ENCODE measurements at regions not wholly inside any gene's neighbourhood (a gene's known extent, or its start where the extent isn't known, plus 50 kb on each side); places are given as distances from the start of the nearest gene placed in this dataset.
"Not testable (repeated sequence)": the region's sequence is repeated elsewhere in the genome, so short reads cannot be mapped to it uniquely, and the experiment has no call there.

DNA sequence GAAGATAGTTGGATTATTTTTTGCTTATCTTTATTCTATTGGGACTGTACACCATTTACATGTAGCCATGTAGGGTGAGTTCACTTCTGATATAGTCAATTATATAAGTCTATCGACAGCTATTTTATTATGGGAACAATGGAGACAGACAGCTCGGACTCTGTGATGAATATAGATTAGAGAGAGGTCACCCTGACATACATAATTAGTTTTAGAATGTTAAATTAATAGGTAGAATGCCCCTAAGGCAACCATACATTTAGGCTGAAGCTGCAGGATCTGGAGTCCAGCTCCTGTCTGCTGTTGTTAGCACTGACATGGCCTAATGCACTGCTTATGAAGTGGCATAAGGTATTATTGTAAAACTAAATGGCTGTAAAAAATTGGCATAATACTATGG lies 700.8 kb downstream of the MAT2B start:
- DNase-seq (no peak), ATAC-seq (no peak)

DNA sequence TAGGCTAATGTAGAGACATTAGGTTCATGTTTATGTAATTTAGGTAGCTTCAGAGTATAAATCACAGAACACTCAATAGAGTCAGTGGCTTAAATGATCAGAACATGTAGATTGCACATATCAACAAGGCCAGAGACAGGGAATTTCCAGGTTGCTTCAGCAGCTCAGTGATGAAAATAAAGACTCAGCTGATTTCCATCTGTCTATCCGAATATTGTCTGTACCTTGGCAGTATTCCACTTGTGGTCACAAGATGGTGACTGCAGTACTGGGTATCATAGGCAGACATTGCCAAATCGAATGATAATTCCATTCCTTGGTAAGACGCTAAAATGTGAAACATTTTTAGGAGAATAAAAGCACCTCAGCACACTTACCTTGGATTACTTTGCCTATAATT lies 702.2 kb downstream of the MAT2B start:
- ATAC-seq (no peak), DNase-seq (no peak)

DNA sequence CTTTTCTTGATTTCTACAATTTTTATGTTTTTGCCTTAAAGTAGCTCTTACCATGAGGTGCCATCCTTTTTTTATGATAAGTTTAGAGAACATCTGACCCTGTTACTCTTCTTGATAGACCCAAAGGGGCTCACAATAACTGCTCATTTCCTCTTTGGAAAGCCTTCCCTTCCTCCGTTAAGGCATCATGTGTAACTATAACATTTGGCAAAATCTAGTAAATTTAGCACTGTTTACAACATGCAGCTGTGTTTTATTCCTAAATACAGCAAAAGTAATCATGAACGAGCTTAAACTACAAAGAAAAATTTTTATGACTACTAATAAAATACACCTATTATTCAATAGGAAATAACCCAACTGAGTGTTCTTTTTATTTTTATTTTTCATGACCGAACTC lies 705.1 kb downstream of the MAT2B start:
- ATAC-seq (no peak), DNase-seq (no peak)

DNA sequence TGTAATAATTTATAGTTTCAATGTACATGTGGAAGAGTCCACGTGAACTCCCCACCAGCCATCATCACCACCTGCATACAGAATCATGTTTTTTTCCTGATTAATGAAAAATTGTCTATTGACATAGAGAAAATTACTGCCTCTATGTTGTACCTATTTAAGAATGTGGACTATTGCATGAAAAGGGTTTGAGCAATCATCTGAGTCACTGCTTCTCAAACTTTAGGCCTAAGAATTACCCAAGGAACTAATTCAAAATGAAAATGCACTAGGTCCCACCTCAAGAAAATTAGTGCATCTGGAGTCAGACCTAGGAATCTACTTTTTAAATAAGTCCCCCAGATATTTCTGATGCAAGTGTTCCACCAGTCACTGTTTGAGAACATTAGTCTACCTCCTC lies 709.3 kb downstream of the MAT2B start:
- DNase-seq (no peak), ATAC-seq (no peak)

DNA sequence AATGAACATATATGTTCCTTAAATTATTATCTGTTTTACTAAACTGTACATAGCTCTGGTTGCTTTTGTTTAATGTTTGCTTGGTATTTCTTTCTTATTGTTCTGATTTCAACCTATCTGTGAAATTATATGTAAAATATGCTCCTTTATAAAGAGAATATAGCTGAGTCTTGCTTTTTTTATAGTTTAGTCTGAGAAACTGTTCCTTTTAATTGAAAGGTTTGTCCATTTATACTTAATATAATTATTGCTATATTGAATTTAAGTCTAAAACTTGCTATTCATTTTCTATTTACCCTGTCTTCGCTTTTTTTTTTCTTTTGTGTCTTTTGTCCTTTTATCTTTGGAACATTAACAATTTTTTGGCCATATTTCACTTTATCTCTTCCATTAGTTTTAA lies 712.0 kb downstream of the MAT2B start:
- DNase-seq: no peak
- no peak for ATAC-seq

DNA sequence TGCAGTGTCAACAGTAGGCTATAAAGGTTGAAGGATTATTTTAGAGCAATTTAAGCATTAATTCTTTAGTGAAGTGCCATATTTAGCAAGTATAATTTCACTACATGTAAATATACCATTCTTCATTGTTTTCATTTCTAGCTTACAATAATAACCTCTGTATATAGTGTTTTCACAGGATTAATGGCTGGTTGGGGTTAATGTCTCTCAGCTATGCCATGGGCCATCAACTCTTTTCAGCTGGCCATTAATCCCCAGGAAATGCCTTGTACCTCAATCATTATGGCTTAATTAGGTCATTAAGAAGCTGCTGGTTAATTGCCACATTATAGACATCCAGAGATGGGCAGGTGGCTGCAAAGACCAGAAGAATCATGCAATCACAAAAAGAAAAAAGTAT lies 715.1 kb downstream of the MAT2B start:
- no peak for ATAC-seq

DNA sequence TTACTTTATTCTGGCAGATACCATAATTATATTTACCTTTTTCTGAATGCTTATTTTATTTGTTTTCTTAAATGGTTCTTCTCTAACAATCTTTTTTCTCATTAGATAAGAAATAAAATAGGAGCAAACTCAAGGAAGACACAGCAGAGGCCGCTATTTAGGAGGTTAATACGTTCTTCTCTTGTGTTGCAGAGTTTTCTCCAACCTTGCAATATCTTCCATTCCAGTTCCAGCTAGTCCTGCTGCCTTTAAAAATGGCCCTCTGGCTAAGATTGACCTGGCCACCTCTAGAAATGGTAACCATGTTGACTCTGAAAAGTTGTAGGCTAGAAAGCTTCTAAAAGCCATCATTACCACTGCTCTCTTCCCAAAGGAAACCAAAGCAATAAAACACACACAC lies 718.8 kb downstream of the MAT2B start:
- ATAC-seq: no peak
- no peak for DNase-seq

More for the DNA sequence above, 715.1 kb downstream of the MAT2B start:
- no peak for DNase-seq

DNA sequence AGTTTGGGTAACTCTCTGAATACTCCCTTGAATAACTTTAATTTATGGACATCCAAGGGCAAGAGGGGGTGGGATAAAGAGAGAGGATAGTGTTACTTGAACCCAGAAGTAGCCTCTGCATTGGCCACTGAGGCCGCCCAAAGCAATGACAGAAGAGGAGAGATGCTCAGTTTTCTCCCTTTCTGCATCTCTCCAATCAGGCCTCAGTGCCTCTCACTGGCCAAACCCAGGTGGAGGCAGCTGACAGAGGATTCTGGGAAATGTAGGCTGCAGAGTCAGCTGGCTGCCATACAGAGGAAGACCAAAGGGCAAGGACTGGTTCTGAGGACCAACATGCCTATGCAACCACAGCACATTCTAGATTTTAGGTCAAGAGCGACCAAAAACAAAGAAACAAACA lies 719.4 kb downstream of the MAT2B start:
- no peak for DNase-seq
- ATAC-seq: no peak

DNA sequence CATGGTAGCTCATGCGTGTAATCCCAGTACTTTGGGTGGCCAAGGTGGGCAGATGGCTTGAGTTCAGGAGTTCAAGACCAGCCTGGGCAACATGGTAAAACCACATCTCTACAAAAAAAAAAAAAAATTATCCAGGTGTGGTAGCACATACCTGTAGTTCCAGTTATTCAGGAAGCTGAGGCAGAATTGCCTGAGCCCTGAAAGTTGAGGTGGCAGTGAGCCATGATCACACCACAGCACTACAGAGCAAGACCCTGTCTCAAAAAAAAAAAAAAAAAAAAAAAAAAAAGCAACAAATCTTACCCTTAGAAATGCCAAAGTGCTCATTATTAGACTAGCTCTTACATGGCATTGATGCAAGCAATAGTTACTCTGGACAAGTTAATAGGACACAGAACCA lies 724.9 kb downstream of the MAT2B start:
- ATAC-seq (no peak), DNase-seq (no peak)

DNA sequence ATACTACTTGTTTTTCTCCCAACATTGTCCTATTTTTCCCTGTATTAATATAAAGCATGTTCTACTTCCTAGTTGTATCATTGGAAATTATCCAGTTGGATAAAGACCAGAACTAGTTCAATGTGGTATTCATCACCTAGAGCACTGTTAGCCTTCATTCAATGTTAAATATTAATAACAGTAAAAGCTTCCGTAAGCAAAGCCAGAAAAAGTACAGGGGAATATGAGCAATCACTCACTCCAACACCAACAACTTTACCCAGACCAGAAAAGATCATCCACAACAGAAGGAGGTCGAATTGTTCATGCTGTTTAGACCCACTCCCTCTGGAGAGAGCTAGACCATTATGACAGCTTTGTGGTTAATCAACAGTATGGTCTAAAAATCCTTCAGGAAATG lies 728.4 kb downstream of the MAT2B start:
- no peak for DNase-seq
- ATAC-seq: no peak

DNA sequence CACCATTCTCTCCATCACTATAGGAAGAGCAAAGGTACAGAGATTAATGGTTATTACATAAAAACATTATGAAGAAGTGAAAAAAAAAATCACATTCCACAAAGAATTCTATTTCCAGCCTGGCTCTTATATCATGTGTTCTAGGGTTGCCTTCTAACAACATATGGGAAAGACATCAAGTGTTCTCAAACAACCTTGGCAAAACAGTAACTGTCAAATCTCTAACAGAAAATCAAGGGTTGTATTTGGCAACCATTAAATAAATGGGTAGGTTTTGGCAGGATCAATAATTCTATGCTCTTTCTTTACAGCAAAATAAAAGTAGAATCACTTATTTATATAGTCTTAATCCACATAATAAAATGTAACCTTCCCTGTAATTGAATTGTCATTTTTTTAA lies 728.9 kb downstream of the MAT2B start:
- no peak for ATAC-seq
- DNase-seq: no peak

DNA sequence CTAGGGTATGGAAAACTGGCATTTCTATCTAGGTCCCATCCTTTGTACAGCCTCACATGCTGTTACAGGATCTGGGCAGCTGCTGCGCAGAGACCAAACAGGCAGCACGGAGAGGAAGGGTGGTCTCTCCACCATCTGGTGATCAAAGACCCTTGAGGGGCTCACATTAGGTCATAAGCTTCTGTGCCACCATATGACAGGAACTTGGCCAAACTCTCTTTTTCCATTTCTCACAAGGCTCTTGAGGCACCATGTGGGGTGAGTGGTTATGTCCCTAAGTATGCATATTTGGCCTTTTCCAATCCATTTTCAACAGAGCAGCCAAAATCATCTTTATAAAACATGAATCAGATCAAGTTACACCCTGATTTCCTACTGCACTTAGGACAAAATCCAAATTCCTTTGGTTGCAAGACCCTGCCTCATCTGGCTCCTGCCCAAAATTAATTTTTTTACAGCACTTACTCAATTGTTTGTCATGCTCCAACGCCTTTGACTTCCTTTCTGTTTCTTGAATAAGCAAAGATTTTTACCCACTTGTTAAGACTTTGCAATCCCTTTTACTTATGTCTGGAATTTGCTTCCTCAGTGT lies 730.0 kb downstream of the MAT2B start:
- no peak for DNase-seq
- ATAC-seq: no peak

DNA sequence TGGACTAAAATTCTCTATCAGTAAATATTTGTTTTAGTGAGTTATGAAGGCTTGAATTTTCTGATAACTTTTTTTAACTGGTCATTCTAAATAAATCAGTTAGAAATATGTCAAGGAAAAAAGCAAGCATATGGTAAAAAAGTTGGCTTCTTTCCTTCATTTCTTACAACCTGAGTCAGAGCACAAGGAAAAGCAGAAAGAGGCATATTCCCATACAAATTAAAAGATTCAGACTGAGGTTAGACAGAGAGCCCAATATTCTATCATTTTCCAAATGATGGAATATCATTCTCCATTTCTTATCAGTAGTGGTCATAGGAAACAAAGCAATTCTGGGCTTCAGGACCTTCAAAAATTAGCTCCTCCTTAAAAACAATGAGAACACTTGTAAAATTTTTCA lies 732.1 kb downstream of the MAT2B start:
- DNase-seq: no peak
- ATAC-seq: no peak

DNA sequence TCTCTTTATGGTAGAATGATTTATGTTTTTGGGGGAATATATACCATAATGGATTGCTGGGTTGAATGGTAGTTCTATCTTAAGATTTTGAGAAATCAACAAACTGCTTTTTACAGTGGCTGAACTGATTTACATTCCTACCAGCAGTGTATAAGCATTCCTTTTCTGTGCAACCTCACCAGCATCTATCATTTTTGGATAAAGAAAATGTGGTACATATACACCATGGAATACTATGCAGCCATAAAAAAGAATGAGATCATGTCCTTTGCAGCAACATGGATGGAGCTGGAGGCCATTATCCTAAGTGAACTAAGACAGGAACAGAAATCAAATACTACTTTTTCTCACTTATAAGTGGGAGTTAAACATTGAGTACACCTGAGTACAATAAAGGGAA lies 746.4 kb downstream of the MAT2B start:
- not testable (repeated sequence) for ATAC-seq, DNase-seq

DNA sequence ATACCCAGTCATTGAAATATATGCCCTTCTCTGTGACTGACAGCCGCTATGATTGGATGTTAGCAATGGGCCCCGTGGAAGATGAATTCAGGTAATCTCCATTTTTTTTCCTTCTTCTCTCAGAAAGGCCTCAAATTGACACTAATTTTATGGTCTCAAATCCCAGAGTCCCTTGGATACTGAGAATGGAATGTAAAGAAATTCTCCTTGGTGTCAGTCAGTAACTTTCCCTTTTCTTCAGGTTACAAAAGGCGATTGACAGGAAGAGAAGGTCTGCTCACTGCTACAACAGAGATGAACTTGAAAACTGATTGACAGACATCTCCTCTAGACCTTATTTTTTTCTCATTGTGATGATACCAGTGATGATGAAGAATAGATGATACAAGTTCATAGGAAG lies 748.3 kb downstream of the MAT2B start:
- ATAC-seq: no peak
- DNase-seq: no peak

DNA sequence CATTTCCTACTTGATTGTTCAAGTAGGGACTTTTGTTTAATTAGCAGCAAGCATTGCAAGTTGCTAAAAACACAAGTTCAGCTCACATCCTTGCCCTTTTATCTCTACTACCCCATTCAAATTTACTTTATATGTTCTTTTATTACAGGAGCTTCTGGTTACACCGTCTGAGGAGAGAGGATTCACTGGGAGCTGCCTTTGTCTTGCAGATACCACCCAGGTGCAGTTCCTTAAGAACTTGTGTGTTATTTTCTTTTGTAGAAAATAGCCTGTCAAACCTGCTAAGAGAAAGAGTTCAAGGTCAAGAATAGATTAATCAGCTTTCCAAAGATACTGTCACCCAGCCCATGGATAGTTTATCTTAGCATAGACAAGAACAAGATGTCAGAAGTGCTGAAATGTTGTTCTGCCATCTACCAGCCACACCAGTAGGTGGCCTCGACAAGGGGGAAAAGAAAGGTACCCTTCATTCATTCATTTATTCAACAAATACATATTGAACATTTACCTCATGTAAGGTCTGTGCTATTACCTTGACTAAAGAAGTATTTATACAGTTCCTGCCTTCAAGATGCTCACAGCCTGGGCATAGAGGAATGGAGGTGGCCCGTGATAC lies 750.3 kb downstream of the MAT2B start:
- no peak for ATAC-seq
- no peak for DNase-seq

DNA sequence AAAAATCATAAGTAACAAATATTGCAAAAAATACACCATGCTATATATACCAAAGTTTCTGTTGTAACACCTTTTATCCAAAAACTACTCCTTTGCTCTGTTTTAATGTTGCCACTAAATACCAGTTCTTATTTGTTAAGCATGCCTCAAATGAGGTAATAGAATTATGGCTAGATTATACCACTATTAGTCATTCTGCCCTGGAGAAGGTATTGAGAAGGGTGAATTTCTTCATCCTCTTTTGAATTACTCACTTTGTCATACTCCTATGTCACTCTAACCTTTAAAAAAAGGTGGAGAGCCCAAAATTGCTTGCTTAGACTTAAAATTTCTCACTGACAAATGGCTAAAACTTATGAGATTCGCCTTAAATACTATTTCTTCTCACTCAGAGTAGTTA lies 750.9 kb downstream of the MAT2B start:
- ATAC-seq (no peak), DNase-seq (no peak)

DNA sequence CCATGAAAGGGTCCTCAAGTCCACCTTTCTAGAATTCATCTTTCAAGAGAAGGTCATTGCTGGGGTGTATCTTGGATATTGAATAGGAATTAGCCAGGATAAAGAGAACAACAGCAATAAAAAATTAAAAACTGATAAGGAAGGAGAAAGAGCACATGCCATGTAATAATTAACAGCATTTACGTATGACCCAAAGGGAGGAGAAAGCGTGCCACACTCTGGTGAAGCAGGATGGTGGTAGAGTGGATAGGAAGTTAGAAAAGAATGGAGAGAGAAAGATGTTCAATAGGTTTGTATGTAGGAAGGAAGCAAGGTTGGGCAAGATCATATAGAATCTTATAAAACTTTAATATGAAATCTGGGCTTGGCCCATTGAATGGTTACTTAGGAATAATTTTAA lies 751.5 kb downstream of the MAT2B start:
- ATAC-seq: no peak

DNA sequence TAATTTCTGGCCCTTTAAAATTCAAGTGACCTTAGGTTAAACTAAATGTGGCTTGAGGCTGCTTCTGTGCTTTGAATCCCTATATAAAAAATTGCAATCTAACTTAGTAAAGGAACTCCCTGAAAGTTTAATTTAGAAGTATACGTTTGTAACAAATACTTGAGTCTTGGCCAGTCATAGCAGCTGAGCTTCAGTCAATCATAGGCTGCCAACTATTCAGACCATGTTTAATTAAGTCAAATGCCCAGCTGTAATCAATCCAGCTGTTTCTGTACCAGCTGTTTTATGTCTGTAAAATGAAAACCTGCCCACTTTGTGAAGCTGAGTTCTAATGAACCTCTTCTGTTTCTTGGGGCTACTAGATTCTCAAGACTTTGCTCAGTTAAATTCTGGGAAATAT lies 760.1 kb downstream of the MAT2B start:
- DNase-seq: no peak
- no peak for ATAC-seq

More for the DNA sequence above, 751.5 kb downstream of the MAT2B start:
- no peak for DNase-seq

DNA sequence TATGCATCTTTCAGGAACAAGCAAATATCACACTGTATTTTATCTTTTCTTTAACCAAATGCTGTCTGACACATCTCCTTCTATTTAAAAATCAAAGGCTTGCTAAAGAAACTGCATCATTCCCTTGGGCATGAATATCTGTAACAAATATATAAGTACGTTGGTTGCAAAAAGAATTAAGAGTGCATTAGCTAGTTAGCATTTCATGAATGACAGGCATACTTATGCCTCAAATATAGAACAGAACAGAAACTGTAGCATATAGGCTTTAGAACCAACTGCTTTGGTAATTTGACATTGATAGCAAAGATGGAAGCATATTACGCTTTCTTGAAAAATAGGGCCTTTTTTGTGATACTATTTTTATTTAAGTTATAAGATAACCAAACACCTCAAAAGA lies 761.2 kb downstream of the MAT2B start:
- ATAC-seq: no peak
- no peak for DNase-seq

DNA sequence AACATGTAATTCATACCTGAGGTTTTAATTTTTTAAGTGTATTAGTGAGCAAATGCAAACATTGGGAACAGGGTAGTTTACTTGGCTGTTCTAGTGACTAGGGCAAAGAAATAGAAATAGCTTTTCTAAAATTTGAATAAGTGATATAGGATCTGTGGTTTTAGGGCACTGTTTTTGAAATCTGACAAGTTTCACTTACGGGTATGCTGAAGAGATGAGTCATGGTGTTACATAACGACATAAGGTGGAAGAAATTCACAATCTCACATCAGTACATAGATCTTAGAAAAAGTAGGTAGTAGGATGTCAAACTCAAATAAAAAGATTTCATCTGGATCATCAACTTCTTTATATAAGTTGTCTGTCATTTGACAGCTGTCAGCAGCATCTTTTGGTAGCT lies 772.3 kb downstream of the MAT2B start:
- ATAC-seq (no peak), DNase-seq (no peak)

DNA sequence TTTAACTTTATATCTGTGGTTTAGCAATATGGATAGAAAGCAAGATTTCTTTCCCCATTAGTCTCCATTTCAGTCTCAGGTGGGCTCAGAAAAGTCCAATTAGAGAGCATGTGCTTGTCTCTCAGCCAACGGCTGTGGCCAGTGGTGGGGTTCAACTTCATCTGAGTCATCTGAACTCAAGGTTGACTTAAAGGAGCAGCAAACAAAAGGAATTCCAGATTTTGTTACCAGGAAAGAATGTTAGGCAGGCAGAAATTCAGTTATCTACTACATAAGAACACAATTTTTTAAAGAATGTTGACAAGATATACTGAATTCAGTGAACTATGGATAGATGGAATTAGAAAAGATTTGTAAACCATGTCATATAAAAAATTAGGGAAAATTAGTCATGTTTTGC lies 784.1 kb downstream of the MAT2B start:
- ATAC-seq (no peak), DNase-seq (no peak)

DNA sequence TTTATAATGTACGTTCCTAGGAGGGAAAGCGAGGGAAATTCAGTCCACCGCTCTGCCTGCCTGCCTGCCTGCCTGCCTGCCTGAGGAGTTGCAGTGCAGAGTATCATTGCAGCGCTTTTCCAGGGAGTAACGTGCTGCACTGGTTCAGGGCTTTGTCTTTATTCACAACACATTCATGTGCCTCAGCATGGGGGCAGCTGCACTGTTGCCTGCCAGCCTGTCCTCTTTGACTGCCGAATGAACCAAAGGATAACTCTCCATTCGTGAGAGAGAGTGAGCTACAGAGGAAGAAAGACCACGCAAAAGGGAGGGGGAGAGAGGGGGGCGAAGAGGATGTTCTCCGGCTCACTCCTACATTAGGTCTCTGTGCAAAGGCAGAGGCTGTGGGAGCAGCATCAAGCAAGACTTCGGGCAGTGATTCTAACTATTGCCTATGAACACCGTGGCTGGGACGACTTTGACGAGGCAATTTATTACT lies 791.2 kb downstream of the MAT2B start:
- DNase-seq (no peak), ATAC-seq (no peak)

DNA sequence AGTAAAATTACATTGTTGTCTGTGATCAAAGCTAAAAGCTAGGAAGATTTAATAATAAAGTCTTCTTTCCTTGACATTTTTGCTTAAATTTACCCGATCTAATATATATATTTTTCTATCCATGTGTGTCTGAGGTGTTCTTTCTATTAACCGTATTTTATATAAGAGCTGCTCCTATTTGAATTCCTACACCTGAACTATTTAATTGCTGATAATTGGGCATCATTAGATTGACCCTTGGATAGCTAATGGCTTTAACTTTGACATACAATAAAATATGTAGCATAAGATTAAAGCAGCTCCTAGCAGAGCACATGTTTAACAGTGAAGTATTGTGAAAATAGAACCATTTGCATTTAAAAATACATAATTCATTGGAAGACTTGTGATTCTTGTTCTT lies 792.7 kb downstream of the MAT2B start:
- ATAC-seq: no peak

DNA sequence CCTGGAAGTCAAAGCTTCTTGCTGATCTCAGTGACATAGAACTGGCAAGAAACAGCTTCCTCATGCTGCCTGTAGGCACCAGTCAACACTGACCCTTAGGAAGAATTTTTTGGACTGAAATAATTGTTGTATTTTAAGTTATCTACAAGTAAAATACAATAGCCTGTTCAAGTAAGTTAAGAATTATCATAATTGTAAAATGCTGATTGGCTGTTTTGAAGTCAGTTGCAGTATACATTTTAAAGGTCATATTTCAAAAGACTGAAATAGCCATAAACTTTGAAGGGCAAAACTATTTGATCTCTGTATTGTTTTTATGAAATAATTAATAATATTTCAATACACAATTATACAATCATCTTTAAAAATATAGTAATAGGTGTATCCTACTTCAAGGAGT lies 794.9 kb downstream of the MAT2B start:
- DNase-seq (no peak), ATAC-seq (no peak)

More for the DNA sequence above, 792.7 kb downstream of the MAT2B start:
- no peak for DNase-seq
